ENCODE measurements at regions not wholly inside any gene's neighbourhood (a gene's known extent, or its start where the extent isn't known, plus 50 kb on each side); places are given as distances from the start of the nearest gene placed in this dataset.

DNA sequence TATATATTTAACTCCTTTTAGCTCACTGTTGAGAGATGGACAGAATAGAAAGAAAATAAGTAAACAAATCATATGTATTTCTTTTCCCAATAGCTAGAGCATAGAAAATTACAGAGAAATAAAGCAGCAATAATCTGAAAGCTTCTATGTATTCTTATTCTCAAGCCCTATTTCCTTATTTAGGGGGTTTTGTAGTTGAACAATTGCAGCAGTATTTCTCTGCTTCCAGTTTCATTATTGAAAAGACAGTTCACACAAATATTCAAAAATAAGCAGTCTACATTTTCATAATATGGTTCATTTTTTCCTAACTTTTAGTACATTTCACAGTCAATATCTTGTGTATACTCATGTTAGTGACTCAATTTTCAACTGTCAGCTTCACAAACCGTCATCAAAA, 638.2 kb downstream of the MRPL39 start:
- no peak overlapping the region for H3K4me3 ChIP-seq
- no peaks in the 10 kb centered on the region for H3K4me1 ChIP-seq (ENCODE audit: insufficient read depth)
- 72 to 85% (median 81%) methylated on average over 1 of the region's 1 CpG for WGBS, 3 donors
- DNase-seq: no peak
- TF ChIP-seq EP300 (IDR thresholded peaks at IDR 0.05) (no peak), POLR2A (IDR thresholded peaks at IDR 0.05) (no peak)
- TF ChIP-seq, protein P1, sequence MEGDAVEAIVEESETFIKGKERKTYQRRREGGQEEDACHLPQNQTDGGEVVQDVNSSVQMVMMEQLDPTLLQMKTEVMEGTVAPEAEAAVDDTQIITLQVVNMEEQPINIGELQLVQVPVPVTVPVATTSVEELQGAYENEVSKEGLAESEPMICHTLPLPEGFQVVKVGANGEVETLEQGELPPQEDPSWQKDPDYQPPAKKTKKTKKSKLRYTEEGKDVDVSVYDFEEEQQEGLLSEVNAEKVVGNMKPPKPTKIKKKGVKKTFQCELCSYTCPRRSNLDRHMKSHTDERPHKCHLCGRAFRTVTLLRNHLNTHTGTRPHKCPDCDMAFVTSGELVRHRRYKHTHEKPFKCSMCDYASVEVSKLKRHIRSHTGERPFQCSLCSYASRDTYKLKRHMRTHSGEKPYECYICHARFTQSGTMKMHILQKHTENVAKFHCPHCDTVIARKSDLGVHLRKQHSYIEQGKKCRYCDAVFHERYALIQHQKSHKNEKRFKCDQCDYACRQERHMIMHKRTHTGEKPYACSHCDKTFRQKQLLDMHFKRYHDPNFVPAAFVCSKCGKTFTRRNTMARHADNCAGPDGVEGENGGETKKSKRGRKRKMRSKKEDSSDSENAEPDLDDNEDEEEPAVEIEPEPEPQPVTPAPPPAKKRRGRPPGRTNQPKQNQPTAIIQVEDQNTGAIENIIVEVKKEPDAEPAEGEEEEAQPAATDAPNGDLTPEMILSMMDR (IDR thresholded peaks at IDR 0.05): no peak
- no peaks in the 10 kb centered on the region for H3K27me3 ChIP-seq
- intact Hi-C loops (cut with DNase I): no loop called here
- H3K9me3 ChIP-seq: no peaks in the 10 kb centered on the region
- no peak overlapping the region for H3K27ac ChIP-seq
- H3K36me3 ChIP-seq: no peaks in the 10 kb centered on the region

- 67 to 79% (median 75%) methylated on average over 6 of the region's 6 CpGs for WGBS, 3 donors
Observed at GRCh38 chr21:24955275-24955961, 651.9 kb downstream of the MRPL39 start.

GRCh38 chr21:24948186-24948585, 659.1 kb downstream of the MRPL39 start:
- intact Hi-C loops (cut with DNase I): no loop called here
- no peak overlapping the region for H3K27ac ChIP-seq
- H3K36me3 ChIP-seq: no peaks in the 10 kb centered on the region
- no peak overlapping the region for H3K4me3 ChIP-seq
- H3K27me3 ChIP-seq: no peaks in the 10 kb centered on the region
- H3K9me3 ChIP-seq: no peaks in the 10 kb centered on the region
- WGBS, 3 donors: 48 to 54% (median 52%) methylated on average over 4 of the region's 4 CpGs
- TF ChIP-seq POLR2A (IDR thresholded peaks at IDR 0.05) (no peak), EP300 (IDR thresholded peaks at IDR 0.05) (no peak)
- no peak for DNase-seq
- no peaks in the 10 kb centered on the region for H3K4me1 ChIP-seq (ENCODE audit: insufficient read depth)

More at GRCh38 chr21:24955275-24955961, 651.9 kb downstream of the MRPL39 start:
- Histone ChIP-seq H3K4me1 (ENCODE audit: insufficient read depth) (no peaks in the 10 kb centered on the region), H3K36me3 (no peaks in the 10 kb centered on the region), H3K4me3 (no peak overlapping the region), H3K27ac (no peak overlapping the region), H3K27me3 (no peaks in the 10 kb centered on the region), H3K9me3 (no peaks in the 10 kb centered on the region)
- intact Hi-C loops (cut with DNase I): no loop called here
- no peak for DNase-seq
- TF ChIP-seq EP300 (IDR thresholded peaks at IDR 0.05) (no peak), POLR2A (IDR thresholded peaks at IDR 0.05) (no peak)
- TF ChIP-seq, protein P1 (IDR thresholded peaks at IDR 0.05): no peak

GRCh38 chr21:24945910-24946309, 661.4 kb downstream of the MRPL39 start:
- Histone ChIP-seq H3K4me3 (no peak overlapping the region), H3K9me3 (no peaks in the 10 kb centered on the region), H3K36me3 (no peaks in the 10 kb centered on the region), H3K27me3 (no peaks in the 10 kb centered on the region), H3K27ac (no peak overlapping the region), H3K4me1 (ENCODE audit: insufficient read depth) (peaks cover 4% of the 10 kb centered on the region)
- intact Hi-C loops (cut with DNase I): no loop called here
- no peak for DNase-seq
- no peak for TF ChIP-seq EP300 (IDR thresholded peaks at IDR 0.05)
- TF ChIP-seq POLR2A (IDR thresholded peaks at IDR 0.05): no peak
- TF ChIP-seq, protein P1 (IDR thresholded peaks at IDR 0.05): no peak
